CD4-positive, alpha-beta T cell treated with Interleukin-2 at 100 ng/mL for 4 hours (primary cell): ENCODE measurements at regions not wholly inside any gene's neighbourhood (a gene's known extent, or its start where the extent isn't known, plus 50 kb on each side); places are given as distances from the start of the nearest gene placed in this dataset.

ENCODE experiments used
- DNase-seq: peaks from one replicate; pipeline ENCODE4 v3.0.0-alpha.2; 2020; ENCODE audit warnings: low spot score

GRCh38 chr13:106172176-106172905, 363.1 kb downstream of the EFNB2 start:
- no peak for DNase-seq

DNA sequence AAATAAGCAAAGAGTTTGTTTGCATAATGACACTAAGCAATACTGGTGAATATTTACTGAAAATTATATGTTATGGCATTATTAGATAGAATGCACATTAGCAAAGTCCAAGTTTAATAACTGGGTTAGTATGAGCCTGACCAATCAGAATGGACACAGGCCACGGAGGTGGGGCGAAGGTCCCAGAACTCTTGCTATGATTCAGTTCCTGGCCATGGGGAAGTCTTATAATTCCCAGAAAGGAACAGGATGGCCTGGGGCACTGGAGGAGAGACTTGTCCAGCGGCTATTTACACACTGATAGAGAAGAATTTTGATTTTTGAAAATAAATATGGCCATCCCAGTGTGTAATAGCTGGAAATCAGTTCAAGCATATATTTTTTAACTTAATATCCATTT, 372.0 kb downstream of the EFNB2 start:
- no peak for DNase-seq

GRCh38 chr13:106161146-106161545, 374.3 kb downstream of the EFNB2 start:
- DNase-seq, result no peak

- DNase-seq, result no peak
Measured at GRCh38 chr13:106159295-106160195, 375.9 kb downstream of the EFNB2 start.

DNA sequence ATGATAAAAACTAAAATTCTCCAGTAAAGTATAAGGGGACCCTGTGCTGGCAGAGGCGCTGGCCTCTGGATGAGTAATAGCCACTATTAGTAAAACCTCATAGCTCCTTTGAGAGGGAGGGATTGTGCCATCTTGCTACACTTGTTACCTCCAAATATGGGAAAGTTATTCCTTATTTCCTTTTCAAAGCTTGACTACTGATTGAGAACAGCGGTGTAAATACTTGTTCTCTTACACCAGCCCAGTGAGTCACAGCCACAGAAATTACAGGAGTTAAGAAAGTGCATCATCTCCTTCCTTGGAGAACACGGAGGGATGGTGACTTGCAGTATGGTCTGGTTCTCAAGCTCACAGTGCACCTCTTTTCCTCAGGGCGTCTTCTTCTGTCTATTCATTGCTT, 379.0 kb downstream of the EFNB2 start:
- DNase-seq, result no peak

- DNase-seq, result no peak
Measured at GRCh38 chr13:106155411-106155810, 380.1 kb downstream of the EFNB2 start.

DNA sequence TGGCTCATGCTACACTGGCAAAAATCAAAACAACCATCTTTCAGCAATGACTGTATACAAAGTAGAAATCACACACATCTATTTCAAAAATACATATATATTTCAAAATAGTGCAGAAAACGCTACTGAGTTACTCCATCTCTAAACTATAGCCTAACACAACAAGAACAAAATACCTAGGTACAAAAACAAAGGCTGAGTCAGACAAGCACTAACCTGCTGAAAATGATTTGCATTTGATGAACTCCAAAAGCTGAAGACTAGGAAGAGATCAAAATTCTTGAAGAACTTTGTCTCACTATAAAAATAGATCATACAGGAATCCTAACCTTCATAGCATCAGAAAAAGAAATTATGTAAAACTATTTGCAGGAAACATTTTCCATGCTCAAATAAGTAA, 381.6 kb downstream of the EFNB2 start:
- DNase-seq, result no peak

DNA sequence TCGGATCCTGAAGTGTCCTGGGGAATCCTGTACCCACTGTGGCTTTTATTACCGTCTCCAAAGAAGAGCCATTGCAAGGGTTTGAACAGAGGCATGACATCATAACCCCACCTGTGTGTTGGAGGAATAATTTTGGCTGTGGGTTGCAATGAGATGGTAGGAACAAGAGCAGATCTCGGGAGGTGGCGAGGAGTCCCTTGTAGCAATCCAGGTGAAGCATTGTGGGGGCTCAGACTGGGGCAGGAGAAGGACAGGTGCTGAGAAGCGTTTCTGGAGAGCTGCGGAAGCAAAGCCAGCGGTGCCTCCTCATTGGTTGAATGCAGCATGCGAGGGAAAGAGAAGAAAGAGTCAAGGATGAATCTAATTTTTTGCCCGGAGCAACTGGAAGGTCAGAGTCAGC, 382.4 kb downstream of the EFNB2 start:
- DNase-seq, result no peak

- no peak for DNase-seq
Measured at GRCh38 chr13:106152047-106152446, 383.4 kb downstream of the EFNB2 start.

DNA sequence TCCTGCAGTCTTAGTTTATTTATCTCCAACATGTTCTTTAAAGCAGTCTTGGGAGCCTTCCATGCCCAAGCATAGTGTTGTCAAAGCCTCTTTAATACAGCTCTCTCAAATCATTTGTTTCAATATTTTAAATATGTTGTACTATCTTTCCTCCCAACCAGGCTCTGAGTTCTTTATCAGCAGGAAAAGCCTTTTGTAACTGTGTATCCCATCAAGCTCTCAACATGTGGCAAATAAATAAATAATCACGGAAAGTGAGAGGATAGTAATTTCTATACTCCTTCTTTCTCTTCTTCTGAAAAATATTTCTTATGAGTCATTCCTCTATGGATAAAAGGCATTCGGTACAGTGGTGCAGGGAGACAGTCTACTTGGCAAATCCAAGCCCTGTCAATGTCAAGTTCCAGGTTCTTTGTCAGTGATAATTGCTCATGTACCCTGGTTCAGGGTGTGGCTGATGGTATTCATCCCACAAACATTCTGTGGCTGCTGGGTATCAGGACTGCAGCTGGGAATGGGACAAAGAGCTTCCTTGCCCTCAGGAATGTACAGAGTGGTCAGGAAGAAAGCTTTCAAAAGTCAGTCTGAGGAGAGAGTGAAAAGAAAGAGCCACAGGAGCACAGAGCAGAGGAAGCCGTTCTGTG, 384.3 kb downstream of the EFNB2 start:
- DNase-seq, result no peak

DNA sequence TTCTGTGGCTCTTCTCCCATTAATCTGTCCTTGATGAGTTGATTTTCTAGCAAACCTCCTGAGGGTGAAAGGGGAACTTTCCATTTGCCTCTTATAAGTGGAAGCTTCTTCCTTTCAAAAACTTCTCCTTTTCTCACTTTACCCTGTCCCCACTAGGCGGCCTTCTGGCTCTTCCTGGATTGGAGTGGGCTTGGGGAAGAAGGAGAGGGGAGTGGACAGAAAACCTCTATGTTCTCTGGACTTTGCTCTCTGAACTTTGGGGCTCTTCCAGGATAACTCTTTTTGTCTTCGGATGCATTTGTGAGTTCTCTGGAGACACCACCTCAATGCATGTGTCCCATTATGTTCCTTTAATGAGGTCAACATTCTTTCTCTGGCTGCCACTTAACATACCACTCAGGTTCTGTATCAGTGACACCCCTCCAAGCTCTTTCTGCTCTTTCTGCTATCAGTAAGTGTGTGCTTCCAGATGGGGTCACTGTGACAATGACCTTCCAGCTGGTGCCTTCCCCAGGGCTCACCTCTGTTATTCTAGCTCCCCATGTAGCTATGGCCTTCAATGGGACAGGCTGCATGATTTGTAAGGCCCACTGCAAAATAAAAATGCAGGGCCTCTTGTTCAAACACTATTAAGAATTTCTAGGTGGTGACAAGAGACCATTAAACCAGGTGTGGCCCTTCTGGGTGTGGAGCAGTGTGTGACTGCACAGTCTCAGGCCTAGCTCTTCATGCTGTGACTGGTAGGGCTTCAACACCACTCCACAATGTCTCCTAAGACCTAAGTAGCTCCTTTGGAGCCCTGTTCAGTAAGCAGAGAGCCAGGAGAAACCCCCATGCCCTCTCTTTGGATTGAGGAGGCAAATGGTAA, 389.2 kb downstream of the EFNB2 start:
- DNase-seq, result no peak

DNA sequence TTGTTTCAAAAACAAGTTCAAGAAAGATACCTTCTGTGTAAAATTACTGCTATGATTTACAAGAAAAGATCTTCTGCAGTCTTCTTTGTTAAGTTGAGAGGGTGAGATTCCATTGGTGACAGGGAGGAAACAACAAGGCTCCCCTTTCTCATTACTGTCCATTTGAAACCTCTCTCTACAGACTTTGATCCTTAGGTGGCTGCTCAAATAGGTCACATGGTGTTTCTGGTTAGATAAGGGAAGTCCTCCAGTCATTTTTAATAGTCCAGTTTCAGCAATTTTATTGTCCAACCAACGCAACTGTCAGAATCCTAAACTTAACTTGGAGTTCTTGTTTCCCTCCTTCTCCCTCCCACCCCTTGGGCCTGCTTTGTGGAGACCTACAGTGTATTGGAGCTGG, 390.4 kb downstream of the EFNB2 start:
- DNase-seq, result no peak

DNA sequence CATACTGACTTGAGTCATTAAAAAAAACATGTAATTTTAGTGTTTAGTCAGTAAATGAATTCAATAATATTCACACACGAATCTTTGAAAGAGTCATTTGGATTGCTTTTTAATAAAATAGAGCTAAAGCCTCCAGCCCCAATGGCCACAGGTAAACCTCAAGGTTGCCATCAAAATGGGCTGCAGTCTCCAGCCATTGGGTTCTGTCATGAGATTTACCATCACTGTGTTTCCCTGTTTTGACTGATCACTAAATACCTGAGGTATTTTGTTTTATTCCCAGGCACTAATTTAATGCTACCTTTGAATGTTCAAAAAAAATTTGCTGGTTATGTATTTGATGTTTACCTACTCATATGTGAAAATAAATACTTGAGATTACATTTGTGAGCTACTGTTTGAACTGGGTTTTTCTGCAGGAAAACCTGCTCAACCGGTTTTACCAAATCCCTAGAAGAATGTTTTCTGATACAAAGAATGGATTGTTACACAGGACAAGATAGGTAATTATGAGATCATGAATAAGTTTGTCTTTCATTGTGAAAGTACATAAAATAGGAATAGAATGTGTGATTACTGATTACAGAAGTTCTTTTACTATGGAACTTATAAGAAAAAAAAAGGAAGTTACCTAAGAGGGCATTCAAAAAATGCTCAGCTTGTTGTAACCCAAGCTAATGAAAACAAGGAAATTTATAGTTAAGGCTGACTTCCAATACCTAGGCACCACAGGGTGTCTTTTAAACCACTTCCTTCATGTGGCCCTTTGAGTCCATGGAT, 391.3 kb downstream of the EFNB2 start:
- DNase-seq, result no peak

GRCh38 chr13:106143392-106143791, 392.1 kb downstream of the EFNB2 start:
- DNase-seq, result no peak

DNA sequence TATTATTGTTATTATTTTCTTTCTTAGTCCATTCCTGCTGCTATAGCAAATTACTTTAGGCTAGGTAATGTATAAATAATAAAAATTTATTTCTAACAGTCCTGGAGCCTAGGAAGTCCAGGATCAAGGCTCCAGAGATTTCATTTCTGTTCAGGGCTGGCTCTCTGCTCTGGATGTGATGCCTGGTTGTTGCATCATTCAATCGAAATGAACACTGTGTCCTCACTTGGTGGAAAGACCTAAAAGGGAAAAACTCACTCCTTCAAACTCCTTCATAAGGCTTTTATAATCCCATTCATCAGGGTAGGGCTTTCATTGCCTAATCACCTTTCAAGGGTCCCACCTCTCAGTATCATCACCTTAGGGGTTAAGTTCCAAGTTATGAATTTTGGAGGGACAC, 395.0 kb downstream of the EFNB2 start:
- DNase-seq, result no peak

- DNase-seq, result no peak
Measured at GRCh38 chr13:106139942-106140341, 395.5 kb downstream of the EFNB2 start.

GRCh38 chr13:106139377-106139776, 396.1 kb downstream of the EFNB2 start:
- no peak for DNase-seq

GRCh38 chr13:106138620-106139019, 396.8 kb downstream of the EFNB2 start:
- no peak for DNase-seq

DNA sequence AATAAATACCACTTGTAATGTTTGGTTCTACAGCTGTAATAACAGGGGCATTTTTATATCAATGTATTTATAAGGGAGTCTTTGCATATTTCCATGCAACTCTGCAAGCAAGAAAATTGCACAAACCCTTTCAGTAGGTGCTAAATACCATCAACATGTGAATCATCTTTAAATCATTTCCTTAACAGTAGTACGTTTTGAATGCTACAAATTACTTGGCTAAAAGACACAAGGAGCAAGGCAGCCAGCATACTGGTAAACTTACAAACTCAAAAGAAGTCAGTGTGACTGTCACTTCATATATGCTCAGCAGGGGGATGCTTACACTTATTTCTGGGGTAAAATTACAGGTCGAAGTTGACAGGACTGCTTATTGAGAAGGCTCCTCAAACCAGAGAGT, 402.4 kb downstream of the EFNB2 start:
- no peak for DNase-seq

DNA sequence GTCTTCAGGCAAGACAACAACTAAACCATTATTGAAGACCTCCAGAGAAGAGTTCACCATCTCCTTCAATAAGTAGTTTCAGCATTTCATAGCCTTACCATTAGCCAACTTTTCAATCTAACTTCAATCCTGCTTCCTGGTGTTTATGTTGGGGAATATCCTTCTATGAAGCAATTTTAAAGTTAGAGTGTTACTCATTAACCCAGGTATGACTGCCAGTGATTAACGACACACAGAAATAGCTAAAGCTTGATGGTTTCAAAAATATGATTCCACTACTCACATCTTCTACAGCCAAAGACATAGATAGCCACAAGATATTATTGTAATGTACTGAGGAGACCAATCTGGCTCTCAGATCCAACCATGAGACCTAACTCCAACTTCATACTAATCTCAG, 403.2 kb downstream of the EFNB2 start:
- DNase-seq, result no peak

GRCh38 chr13:106129993-106130392, 405.5 kb downstream of the EFNB2 start:
- DNase-seq, result no peak
